ENCODE measurements at regions not wholly inside any gene's neighbourhood (a gene's known extent, or its start where the extent isn't known, plus 50 kb on each side); places are given as distances from the start of the nearest gene placed in this dataset.

DNA sequence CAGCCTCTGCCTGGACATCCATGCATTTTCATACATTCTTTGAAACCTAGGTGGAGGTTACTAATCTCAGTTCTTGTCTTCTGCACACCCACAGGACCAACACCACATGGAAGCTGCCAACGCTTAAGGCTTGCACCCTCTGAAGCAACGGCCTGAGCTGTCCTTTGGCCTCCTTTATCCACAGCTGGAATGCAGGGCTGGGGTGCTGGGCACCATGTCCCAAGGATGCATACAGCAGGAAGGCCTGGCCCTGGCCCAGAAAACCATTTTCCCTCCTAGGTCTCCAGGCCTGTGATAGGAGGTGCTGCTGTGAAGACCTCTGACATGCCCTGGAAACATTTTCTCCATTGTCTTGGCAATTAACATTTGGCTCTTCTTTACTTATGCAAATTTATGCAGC lies 1168.6 kb downstream of the KCNT2 start:
- TF ChIP-seq, protein P1, sequence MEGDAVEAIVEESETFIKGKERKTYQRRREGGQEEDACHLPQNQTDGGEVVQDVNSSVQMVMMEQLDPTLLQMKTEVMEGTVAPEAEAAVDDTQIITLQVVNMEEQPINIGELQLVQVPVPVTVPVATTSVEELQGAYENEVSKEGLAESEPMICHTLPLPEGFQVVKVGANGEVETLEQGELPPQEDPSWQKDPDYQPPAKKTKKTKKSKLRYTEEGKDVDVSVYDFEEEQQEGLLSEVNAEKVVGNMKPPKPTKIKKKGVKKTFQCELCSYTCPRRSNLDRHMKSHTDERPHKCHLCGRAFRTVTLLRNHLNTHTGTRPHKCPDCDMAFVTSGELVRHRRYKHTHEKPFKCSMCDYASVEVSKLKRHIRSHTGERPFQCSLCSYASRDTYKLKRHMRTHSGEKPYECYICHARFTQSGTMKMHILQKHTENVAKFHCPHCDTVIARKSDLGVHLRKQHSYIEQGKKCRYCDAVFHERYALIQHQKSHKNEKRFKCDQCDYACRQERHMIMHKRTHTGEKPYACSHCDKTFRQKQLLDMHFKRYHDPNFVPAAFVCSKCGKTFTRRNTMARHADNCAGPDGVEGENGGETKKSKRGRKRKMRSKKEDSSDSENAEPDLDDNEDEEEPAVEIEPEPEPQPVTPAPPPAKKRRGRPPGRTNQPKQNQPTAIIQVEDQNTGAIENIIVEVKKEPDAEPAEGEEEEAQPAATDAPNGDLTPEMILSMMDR (conservative IDR thresholded peaks at IDR 0.05; ENCODE audit: low read length): no peak
- TF ChIP-seq EZH2phosphoT487 (IDR thresholded peaks at IDR 0.05; ENCODE audit: borderline replicate concordance): no peak

All from Loucy (cell line).